Esophagus squamous epithelium (tissue), 4 donors: ENCODE measurements at regions not wholly inside any gene's neighbourhood (a gene's known extent, or its start where the extent isn't known, plus 50 kb on each side); places are given as distances from the start of the nearest gene placed in this dataset.

ENCODE experiments used
- CTCF ChIP-seq, 6 experiments: fragments of 450-650 bp in 4 of 6; fragments of 200-600 bp in 2 of 6; sonication (generic) in 2 of 6; IDR thresholded peaks; one replicate each; pipeline ENCODE4 v1.5.1; 2016 to 2019; ENCODE audit warnings: antibody characterized with exemption in 6 of 6, mild to moderate bottlenecking in 4 of 6, moderate library complexity in 4 of 6
- POLR2A ChIP-seq, 4 donors: fragments of 450-650 bp; IDR thresholded peaks; one replicate each; pipeline ENCODE4 v1.6.1; 2017; ENCODE audit warnings: antibody characterized with exemption in 4 of 4, mild to moderate bottlenecking in 4 of 4, moderate library complexity in 3 of 4

GRCh38 chr6:57974653-57975052, 657.2 kb downstream of the PRIM2 start:
- TF ChIP-seq CTCF (IDR thresholded peaks at IDR 0.05) (no peak), POLR2A (IDR thresholded peaks at IDR 0.05) (no peak)
